GM23248 (cell line): ENCODE measurements at regions not wholly inside any gene's neighbourhood (a gene's known extent, or its start where the extent isn't known, plus 50 kb on each side); places are given as distances from the start of the nearest gene placed in this dataset.

Source experiments
- EZH2 ChIP-seq: fragments of 200-600 bp; sonication (generic); IDR thresholded peaks from 2 replicates; pipeline ENCODE4 v1.6.1; 2018; ENCODE audit warnings: antibody characterized with exemption, mild to moderate bottlenecking; ENCODE audit not compliant: insufficient read depth, poor library complexity, severe bottlenecking
- EZH2phosphoT487 ChIP-seq: fragments of 200-600 bp; sonication (generic); IDR thresholded peaks from 2 replicates; pipeline ENCODE4 v1.6.1; 2018; ENCODE audit warnings: antibody characterized with exemption, moderate library complexity, mild to moderate bottlenecking, low read depth; ENCODE audit not compliant: insufficient read depth

- TF ChIP-seq EZH2 (no peak), EZH2phosphoT487 (no peak)
These were observed 605.0 kb downstream of the FSCB start for GRCh38 chr14:43901911-43902673.
